ENCODE measurements at regions not wholly inside any gene's neighbourhood (a gene's known extent, or its start where the extent isn't known, plus 50 kb on each side); places are given as distances from the start of the nearest gene placed in this dataset.

- TF ChIP-seq CTCF (IDR thresholded peaks at IDR 0.05; ENCODE audit: low read depth, low read length, missing input control), result no peak
- TF ChIP-seq GABPA (IDR thresholded peaks at IDR 0.05 in 1 of 2, conservative IDR thresholded peaks at IDR 0.05 in 1 of 2), result no peak
- no peak for TF ChIP-seq HNF4G (IDR thresholded peaks at IDR 0.05)
- TF ChIP-seq RAD21 (IDR thresholded peaks at IDR 0.05), result no peak
- TF ChIP-seq ZBTB33 (IDR thresholded peaks at IDR 0.05), result no peak
- no peak for TF ChIP-seq REST (IDR thresholded peaks at IDR 0.05)
- no peak for TF ChIP-seq TAF1 (conservative IDR thresholded peaks at IDR 0.05)
- TF ChIP-seq MAX (IDR thresholded peaks at IDR 0.05), result no peak
- no peak for TF ChIP-seq NR2F2 (IDR thresholded peaks at IDR 0.05)
- TF ChIP-seq SP1 (IDR thresholded peaks at IDR 0.05), result no peak
- TF ChIP-seq JUND (IDR thresholded peaks at IDR 0.05), result no peak
- TF ChIP-seq EGR1 (IDR thresholded peaks at IDR 0.05; ENCODE audit: low read depth in 2 of 2), result no peak
- no peak for TF ChIP-seq ATF3 (IDR thresholded peaks at IDR 0.05)
Measured at GRCh38 chr3:80750637-80751036, 982.8 kb upstream of the ROBO1 start.
